ENCODE measurements at regions not wholly inside any gene's neighbourhood (a gene's known extent, or its start where the extent isn't known, plus 50 kb on each side); places are given as distances from the start of the nearest gene placed in this dataset.
A peak's percentile ranks its signal among the peaks of the same experiment; 100 is the strongest.
"Not testable (repeated sequence)": the region's sequence is repeated elsewhere in the genome, so short reads cannot be mapped to it uniquely, and the experiment has no call there.

- peak; percentile 46 for DNase-seq
Measured at GRCh38 chr2:184154438-184154837, 443.9 kb upstream of the ZNF804A start.

GRCh38 chr2:184155791-184156190, 442.5 kb upstream of the ZNF804A start:
- no peak for DNase-seq

DNA sequence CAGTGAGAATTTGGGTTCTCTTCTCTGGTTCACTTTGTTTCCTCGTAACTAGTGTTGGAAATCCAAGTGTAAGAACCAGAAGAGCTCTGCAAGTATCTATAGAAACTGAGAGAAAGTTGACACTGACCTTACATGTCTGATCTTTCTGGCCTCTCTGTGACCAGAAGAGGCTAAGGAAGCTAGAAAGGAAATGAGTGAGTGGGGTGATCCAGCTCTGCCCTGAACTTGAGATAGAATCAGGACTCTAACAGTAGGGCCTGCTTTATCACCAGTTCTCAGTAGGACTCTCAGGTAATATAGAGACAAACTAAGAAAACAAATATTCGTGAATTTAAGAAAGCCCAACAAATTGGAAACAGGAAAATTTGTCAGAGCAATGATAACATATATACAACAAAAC, 441.2 kb upstream of the ZNF804A start:
- no peak for DNase-seq

DNA sequence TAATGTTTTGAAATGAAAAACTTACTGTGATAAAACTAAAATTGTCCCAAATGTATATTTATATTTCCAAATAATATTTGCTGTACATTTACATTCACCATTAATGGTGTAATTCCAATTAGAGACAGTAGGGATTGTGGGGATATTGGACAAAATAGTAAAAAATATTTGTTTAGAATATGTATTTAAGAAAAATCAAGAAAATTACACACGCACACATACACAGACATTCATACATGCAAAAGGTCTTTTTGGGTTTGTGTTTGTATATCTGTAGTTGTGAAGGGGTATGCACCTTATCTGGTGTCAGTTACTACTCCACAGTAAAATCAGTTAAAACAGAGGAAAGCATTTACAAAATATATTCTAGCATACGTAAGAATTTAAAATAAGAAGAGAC, 435.9 kb upstream of the ZNF804A start:
- no peak for DNase-seq

DNA sequence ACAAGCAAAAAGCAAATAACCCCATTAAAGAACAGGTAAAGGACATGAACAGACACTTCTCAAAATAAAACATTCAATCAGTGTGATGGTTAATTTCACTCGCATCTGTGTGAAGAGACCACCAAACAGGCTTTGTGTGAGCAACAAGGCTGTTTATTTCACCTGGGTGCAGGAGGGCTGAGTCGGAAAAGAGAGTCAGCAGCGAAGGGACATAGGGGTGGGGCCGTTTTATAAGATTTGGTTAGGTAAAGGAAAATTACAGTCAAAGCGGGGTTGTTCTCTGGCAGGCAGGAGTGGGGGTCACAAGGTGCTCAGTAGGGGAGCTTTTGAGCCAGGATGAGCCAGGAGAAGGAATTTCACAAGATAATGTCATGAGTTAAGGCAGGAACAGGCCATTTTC, 429.5 kb upstream of the ZNF804A start:
- DNase-seq = not testable (repeated sequence)

GRCh38 chr2:184169366-184169765, 429.0 kb upstream of the ZNF804A start:
- no peak for DNase-seq

- DNase-seq = no peak
Measured at GRCh38 chr2:184174493-184175104, 423.7 kb upstream of the ZNF804A start.

DNA sequence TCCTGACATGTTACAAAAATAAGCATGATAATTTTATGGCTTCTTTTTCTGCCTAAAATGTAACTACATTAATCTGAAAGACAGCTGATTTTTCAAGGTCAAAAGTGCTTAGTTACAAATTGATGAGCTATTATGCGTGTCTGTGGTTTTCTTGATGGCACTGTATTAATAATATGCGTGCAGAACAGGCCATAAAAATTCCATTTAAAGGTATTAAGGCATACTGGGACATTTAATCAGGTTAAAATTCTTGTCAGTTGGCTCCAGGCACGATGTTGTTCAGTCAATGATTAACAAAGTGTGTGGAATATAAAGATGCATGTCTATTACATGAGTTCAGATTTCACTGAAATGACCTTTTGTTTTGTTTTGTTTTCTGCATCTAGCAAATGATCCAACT, 420.1 kb upstream of the ZNF804A start:
- peak; percentile 46 for DNase-seq

GRCh38 chr2:184186436-184186835, 411.9 kb upstream of the ZNF804A start:
- DNase-seq = no peak

DNA sequence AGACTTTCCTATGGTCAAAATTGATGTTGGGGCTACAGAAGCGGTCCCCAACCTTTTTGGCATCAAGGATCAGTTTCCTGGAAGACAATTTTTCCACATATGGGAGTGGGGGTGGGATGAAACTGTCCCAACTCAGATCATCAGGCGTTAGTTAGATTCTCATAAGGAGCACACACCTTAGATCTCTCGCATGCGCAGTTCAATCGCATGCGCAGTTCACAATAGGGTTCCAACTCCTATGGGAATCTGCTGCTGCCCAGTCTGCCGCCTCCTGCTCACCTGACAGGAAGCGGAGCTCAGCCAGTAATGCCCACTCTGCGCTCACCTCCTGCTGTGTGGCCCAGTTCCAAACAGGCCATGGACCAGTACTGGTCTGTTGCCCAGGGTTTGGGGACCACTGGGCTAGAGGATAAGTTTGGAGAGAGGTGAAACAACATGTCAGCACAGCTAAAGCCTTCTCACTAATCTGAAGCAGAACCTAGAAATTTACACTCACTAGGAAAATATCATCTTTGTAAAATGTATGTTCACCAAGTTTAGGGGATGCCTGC, 410.8 kb upstream of the ZNF804A start:
- DNase-seq = no peak

GRCh38 chr2:184190725-184191124, 407.6 kb upstream of the ZNF804A start:
- no peak for DNase-seq

- no peak for DNase-seq
Measured at GRCh38 chr2:184192649-184193048, 405.7 kb upstream of the ZNF804A start.

DNA sequence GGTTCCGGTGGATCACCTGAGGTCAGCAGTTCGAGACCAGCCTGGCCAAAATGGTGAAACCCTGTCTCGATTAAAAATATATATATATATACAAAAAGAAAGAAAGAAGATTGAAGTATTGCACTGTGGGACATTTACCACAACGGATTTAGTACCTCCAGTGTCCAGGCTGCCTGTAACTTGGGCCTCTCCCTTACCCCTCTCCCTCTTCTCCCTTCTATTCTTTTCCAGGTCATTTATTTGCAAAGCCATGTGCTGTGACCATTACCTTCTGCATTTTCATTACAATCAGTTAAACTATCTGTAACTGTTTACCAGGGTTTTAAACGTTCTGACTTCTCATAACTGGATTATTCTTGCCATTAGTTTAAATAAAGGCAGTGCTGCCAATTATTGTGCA, 400.9 kb upstream of the ZNF804A start:
- no peak for DNase-seq

DNA sequence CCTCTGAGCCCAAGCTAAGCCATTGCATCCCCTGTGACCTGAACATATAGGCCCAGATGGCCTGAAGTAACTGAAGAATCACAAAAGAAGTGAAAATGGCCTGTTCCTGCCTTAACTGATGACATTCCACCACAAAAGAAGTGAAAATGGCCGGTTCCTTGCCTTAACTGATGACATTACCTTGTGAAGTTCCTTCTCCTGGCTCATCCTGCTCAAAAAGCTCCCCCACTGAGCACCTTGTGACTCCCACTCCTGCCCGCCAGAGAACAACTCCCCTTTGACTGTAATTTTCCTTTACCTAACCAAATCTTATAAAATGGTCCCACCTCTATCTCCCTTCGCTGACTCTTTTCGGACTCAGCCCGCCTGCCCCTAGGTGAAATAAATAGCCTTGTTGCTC, 399.5 kb upstream of the ZNF804A start:
- DNase-seq = not testable (repeated sequence)

DNA sequence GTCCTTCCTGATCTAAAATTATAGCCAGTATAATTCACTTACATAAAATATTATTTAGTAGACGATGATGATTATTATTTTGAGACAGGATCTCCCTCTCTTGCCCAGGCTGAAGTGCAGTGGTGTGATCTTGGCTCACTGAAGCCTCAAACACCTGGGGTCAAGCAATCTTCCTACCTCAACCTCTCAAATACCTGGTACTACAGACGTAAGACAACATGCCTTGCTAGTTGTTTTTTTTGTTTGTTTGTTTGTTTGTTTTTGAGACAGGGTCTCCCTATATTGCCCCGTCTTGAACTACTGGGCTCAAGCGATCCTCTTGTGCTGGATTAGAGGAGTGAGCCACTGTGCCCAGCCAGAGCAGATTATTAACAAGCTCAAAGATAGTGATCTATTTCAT, 399.1 kb upstream of the ZNF804A start:
- no peak for DNase-seq

DNA sequence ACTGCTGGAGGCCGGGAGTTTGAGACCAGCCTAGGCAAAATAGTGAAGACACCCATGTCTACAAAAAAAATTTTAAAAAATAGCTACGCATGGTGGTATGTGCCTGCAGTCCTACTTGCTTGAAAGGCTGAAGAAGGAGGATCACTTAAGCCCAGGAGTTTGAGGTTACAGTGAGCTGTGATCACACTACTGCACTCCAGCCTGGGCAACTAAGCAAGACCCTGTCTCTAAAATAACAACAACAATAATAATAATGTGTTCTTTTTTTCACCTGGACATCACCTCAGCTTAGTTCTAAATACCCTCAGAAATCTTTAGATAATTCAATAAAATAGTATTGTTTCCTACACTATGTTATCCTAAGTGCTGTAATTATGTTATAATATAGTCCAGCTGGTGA, 397.1 kb upstream of the ZNF804A start:
- DNase-seq = no peak

DNA sequence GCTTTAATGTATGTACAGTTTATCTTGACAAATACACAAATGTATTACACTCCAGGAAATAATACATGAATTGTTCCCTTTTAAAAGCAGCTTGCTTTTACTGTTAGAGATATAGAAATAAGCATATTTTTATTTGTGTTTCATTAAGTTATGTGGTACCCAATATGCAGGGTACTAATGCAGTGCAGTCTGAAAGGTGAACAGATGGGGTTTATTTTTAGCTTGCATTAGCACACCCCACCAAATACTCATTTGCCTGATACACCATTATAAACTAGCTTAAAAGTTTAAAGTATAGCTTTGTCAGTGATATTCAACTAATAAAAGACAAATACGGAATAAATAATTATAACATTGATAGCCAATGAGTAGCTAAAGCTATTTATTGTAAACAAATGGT, 394.7 kb upstream of the ZNF804A start:
- DNase-seq = no peak

DNA sequence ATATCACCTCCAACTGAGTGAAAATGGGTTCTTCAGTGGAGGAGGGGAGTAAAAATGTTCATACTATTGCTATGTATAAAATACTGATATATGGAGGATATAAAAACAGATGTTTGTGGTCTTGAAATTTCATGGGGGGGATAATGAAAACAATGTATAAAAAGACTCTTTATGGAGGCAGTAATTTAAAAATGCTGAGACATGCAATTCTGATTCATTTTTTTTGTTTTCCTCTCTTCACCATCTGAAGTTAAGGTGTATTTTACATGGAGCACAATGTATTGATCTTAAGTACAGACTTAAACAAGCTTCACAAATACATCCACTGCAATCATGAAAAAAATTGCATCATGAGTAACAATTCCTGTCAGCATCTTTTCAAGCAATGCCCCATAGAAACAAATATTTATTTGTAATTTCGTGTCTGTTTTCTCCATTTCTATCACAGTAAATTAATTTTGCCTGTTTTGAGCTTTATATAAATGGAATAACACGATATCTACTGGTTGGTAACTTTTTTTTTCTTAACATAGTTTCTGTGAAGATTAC, 393.2 kb upstream of the ZNF804A start:
- no peak for DNase-seq

DNA sequence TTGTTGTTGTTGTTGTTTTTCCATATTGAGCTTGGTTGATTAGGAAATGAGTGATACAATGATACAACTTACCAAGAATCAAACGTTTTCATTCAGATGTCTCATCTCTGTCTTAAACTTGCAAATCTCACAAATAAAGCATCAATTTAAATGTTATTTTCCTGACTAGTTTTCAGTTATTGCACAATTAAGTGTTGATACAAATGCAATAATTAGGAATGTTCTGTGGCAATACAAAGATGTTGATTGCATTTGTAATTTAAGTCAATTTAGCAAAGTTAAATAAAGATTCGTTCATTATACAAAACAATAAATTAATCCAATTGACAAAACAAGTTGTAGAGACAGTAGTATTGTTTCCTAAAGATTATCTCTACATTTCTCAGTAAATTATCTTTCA, 392.3 kb upstream of the ZNF804A start:
- no peak for DNase-seq

- no peak for DNase-seq
Measured at GRCh38 chr2:184210329-184210728, 388.0 kb upstream of the ZNF804A start.

DNA sequence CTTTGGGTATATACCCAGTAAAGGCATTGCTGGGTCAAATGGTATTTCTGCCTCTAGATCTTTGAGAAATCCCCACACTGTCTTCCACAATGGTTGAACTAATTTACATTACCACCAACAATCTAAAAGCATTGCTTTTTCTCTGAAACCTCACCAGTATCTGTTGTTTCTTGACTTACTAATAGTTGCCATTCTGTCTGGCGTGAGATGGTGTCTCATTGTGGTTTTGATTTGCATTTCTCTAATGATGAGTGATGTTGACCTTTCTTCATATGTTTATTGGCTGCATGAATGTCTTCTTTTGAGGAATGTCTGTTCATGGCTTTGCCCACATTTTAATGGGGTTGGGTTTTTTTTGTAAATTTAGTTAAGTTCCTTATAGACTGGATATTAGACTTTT, 382.6 kb upstream of the ZNF804A start:
- no peak for DNase-seq

GRCh38 chr2:184256611-184257010, 341.7 kb upstream of the ZNF804A start:
- no peak for DNase-seq

DNA sequence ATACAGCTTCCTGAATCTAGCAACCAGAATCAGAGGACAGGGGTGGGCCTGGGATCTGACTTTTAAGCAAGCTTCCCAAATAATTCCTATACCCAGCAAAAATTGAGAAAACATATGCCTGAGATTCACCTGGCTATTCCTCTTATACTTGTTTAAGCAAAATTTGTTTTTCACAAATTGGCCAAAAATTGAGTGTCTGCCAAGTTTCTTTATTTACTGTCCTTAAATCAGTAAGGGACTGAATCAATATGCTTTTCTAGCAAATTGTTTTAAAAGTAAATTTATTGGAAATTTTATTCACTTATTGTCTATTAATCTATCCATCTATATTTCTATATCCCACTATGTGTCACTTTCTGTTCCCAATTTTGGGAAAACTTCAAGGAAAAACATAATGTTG, 337.0 kb upstream of the ZNF804A start:
- no peak for DNase-seq

DNA sequence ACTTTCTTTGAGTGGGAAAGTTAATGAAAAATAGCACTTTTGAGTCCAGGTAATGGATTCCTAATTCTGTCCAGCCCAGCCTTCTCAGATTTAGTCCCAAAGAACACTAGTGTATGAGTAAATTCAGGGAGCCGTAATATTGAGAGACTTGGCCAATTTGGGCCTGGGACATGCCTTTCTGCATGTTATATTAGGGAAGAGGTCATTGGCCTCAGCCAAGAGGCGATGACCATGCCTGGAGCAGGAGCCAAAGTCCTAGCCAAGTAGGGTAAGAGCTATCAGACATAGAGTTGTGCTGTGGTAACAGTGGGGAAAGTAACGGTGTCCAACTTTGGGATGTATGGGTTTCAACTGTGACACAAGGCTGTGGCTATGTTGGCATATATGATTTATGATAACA, 336.5 kb upstream of the ZNF804A start:
- DNase-seq = no peak

GRCh38 chr2:184268900-184269477, 329.3 kb upstream of the ZNF804A start:
- DNase-seq = no peak

Measured in kidney glomerular epithelial cell (primary cell).